ENCODE measurements at regions not wholly inside any gene's neighbourhood (a gene's known extent, or its start where the extent isn't known, plus 50 kb on each side); places are given as distances from the start of the nearest gene placed in this dataset.

GRCh38 chr13:65264066-65264465 is 1966.1 kb downstream of the PCDH9 start:
- no peak for TF ChIP-seq POLR2A (IDR thresholded peaks at IDR 0.05)
- no peak for TF ChIP-seq POLR2AphosphoS5 (IDR thresholded peaks at IDR 0.05)

Data from suprapubic skin (tissue), 4 donors.